GM21786 (cell line): ENCODE measurements at regions not wholly inside any gene's neighbourhood (a gene's known extent, or its start where the extent isn't known, plus 50 kb on each side); places are given as distances from the start of the nearest gene placed in this dataset.

Experiments
- ATAC-seq: cut with Tn5 transposase; IDR thresholded peaks from one replicate; pipeline ENCODE4 v1.9.1; 2021; ENCODE audit not compliant: unreplicated experiment

DNA sequence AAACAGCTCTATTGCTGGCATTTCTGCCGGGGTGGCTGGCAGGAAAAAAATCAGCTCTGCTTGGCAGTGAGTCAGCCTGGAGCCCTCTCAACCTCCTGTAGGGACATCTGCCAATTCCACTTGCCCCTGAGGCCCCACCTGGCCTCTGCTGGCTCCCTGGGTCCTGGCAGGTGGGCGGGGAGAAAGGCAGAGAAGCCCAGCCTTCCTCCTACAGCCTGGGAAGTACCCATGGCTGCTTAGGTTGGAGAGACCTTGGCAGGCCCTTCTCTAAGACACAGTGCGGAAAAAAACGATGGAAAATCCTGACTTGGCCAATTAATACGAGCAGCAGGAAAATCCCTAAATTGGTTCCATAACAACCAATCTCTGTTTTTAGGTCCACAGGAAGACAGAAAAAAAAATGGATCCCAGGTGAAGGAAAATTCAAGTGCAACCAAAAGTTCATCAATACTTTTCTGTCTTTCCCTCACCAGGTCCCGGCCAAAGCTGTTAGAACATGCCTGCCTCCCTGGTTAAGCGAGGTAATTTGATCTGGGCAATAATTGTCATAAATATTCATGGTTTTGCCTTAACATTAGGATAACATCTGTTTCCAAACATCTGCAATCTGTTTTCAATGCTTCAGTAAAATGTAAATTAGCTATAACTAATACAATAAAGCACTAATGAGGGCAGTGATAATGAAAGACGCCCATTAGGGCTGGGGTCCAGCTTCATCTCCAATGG lies 245.9 kb downstream of the TFCP2L1 start:
- no peak for ATAC-seq

DNA sequence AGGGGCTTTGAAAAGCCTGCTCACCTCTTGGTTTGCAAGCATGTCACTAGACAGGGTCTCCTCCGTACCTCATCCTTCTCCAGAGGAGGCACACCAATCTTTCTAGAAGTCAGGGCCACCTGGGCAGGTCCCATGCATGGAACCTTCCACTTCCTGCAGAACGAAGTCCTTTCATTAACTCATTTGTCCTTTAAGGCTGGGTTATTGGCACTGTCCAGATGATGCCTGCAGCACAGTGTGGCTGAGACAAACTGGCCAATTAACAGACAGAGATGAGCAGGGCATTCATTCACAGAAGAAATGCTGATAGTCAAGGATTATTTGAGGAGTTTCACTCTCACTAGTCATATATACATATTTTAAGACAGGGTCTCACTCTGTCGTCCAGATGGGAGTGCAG lies 245.3 kb downstream of the TFCP2L1 start:
- ATAC-seq, result no peak

GRCh38 chr2:121041516-121041915 lies 243.5 kb downstream of the TFCP2L1 start:
- ATAC-seq, result no peak

DNA sequence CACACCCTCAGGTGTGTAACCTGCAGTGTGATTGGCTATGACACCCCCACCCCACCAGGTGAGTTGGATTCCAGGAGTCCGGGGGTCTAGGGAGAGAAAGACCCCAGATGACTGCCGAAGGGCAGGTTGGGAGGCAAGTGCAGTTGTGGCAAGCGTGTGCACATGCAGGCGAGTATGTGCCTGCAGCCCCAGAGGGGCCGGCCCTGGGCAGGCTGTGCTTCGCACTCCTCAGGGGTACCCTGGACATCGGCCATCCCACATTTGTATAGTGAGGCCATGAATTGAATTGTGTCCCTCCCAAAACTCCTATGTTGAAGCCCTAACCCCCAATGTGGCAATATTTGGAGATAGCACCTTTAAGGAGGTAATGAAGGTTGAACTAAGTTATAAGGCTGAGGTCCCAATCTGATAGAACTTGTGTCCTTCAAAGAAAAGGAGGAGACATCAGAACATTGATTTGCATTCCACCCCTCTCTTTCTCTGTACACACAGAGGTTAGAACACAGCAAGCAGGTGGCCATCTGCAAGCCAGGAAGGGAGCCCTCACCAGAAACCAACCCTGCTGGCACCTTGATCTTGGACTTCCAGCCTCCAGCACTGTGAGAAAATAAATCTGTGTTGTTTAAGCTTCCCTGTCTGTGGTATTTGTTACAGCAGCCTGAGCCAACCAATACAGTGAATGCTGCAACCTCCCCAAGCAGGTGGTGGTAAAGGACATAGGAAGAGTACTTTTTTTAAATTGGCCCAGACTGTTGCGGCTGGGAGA lies 241.8 kb downstream of the TFCP2L1 start:
- no peak for ATAC-seq

- no peak for ATAC-seq
These were observed 241.2 kb downstream of the TFCP2L1 start for GRCh38 chr2:121043827-121044222.

DNA sequence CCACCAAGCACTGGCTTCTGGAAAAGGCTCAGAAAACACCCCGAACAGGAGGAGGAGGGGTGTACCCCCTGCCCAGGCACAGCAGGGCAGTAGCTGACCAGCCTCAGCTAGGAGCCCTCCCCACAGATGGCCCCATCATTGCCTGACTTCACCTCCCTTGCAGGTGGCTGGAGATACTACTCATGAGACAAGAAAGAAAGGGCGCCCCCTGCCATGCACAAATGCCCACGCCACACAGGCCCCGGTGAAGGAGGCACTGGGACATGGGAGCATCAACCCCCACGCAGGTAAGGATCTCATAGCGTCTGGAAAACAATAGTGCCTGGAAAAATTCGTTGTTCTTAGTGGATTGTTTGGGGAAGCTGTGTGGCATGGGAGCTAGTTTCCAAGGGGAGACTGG lies 240.6 kb downstream of the TFCP2L1 start:
- ATAC-seq, result no peak

GRCh38 chr2:121045245-121045644 lies 239.8 kb downstream of the TFCP2L1 start:
- ATAC-seq, result no peak

DNA sequence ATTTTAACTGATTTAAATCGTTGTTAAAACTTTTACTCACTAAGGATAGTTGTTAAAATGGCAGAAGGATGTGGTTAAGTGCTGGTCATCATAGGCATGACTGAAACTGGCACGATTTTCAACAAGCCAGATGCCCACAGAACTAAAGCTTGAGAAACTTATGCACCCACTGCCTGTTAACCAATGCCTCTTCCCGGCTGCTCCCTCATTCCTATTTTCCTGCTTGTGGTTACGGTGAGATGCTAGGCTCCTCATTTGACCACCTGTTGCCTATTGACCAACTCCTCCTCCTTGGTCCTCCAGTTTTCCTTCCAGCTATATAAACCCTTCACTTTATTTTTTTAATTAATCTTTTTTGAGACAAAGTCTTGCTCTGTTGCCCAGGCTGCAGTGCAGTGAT lies 238.7 kb downstream of the TFCP2L1 start:
- no peak for ATAC-seq

DNA sequence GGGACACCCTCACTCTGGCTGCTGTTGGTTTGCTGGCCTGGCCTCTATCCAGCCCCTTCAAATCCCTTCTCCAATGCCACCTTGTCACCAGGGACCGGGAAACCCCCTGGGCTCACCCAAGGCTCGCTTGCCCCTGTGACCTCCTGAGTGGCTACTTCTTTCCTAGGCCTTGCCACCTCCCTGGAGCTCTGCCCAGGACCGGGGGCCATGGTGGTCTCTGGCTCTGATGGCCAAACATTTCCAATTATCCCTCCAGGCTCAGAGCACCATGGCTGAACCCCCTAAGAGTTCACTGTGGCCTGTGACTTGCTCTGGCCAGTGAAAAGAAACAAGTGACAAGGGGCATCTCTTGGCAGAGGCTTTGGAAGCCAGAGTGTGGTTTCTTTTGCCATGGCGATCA lies 237.6 kb downstream of the TFCP2L1 start:
- ATAC-seq, result no peak

DNA sequence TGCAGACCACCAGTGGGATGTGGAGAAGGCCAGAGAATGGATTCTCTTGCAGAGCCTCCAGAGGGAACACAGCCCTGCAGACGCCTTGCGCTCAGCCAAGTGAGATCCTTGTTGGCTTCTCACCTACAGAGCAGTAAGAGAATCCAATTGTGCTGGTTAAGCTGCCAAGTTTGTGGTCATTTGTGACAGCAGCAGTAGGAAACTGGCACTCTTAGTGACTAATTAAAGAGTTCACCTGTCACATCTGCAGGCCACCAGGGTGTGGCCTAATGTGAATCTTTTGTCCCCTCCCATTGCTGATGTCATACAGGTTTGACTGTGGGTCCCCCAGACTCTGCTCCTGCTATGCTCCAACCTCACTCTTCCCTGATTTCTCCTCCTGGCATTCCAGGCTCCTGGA lies 235.9 kb downstream of the TFCP2L1 start:
- no peak for ATAC-seq

GRCh38 chr2:121049950-121050585 lies 234.9 kb downstream of the TFCP2L1 start:
- ATAC-seq, result no peak

DNA sequence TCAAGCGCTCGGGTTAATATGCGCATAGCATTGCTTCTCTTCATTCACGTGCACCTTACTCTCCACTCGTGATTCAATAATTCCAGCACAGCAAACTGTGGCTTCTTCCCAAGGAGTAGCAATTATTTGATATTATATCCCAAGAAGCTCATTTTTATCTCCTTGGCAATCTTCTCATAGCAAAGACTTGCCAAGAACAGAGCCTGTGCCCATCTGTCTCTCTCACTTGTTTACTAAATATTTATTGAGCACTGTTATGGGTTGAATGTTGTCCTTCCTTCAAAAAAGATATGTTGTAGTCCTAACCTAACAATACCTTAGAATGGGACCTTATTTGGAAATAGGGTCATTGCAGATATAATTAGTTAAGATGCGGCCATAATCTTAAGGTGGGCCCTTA lies 233.7 kb downstream of the TFCP2L1 start:
- ATAC-seq, result no peak

DNA sequence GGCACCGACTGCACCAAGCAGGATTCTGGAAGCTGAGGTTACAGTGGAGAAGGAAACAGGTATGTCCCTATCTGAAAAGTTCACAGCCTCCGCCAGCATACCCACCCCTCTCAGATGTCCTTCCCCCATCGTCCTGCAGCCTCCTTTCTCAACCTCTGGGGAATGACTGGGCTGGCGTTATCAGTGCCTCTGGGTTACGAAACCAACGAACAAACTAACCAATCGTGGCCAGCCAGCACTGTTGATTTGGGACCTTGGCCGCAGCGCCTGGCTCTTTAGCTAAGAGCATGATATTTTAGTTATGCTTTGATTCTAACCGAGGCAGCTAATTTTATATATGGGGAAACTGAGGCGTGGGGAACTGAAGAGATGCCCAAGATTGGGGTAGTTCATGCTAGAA lies 233.0 kb downstream of the TFCP2L1 start:
- no peak for ATAC-seq

DNA sequence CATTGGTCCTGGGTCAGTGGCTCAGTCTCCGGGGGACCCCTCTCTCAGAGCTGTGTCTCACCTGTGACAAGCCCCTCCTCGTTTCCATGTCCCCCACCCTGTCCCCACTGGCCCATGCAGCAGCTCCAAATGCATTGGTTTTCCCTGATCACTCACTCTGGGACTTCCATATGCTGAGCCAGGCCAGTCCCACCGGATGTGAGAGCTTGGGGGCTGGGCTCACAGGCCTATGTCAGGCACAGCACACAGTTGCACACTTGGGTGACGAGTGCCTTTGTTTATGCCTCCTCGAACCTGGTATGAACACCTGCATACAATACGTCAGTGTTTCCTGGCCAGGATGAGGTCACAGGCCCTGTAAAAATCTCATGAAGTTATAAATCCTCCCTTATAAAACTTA lies 232.5 kb downstream of the TFCP2L1 start:
- ATAC-seq, result no peak

GRCh38 chr2:121055088-121055487 lies 229.9 kb downstream of the TFCP2L1 start:
- no peak for ATAC-seq

DNA sequence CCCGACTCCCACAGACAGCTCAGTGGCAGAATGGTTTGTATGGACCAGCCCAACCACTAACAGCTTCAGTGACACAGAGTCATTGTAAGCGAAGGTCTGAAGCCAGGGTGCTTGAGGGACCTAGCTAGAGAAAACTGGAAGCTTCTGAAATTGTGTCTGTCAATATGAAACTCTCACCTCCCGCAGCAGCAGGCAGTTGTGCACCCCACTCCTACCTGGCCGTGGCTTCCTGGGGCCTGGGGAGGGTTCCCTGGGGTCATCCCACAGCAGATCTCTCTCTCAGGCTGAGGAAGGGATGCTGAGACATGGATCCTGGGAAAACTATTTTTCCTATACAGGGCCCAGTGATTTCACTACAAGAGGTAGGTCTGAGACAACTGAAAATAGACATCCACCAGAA lies 229.5 kb downstream of the TFCP2L1 start:
- no peak for ATAC-seq

DNA sequence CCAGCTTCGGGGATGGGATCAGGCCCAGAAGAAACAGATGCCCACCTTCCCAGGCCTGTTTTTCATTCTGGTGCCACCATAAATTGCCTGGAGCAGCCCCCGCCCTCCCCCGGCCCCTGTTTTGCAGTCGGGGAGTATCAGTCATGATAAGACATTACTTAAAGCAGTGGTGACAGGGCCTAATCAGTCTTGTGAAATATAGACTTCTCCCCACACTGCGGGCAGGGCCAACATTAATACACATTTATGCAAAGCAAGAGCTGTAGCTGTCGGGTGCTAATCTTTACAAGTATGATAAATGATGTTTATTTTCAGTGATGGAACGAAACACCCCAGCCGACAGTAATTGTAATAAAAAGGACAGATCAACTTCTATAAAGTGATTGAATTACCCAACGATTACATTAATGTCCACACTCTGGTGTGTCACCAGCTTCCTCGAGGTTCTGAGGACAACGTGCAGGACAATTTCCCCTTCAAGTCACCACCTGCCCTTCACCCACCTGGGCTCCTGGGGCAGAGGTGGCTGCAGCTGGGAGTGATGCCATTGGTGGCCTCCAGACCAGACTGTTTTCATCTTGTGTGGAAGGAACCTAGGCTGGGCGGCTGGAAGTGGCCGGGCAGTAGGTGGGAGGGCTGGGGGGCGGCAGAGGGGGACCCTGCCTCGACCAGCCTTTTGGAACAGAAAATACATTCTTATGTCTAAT lies 226.0 kb downstream of the TFCP2L1 start:
- no peak for ATAC-seq

DNA sequence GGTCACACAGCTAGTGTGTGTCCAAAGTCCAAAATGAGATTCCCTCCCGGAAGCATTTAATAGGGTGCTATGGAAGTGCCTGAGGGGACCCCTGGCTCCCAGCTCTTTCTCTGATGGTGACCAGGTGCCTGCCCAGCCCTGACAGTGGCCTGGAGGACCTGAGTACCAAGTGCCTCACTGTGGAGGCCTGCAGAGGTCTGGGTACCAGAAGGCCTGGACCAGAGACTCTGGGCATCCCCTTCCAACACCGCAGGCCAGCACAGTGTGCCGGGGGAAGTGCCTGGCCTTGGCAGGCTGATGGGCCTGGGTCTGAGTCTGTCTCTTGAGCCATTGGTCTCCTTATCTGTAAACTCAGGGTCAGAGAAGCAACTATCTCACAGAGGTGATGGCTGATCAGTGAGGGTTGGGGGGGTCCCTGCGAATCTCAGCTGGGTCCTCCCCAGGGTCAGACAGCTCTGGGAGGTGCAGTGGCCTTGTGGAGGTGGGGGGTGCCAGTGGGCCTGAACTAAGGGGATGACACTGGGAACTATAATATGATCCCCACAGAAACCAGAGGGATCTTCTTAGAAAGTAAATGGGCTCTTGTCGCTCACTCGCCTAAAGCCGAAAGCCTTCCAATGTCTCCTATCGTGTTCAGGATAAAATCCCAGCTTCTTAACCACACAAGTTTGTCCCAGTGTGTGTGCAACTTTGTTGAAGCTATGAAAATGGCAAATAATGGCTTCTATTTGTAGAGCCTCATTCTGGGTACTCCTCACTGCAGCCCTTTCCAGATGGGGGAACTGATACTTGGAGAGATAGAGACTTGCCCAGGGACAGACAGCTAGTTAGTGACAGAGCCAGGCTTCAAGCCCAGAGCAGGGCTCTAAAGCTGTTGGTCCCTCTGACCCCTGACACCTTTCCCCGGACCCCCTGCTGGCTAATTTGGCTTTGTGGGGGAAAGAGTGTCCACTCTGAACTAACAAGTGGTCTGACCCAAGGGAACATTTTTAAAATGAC lies 225.1 kb downstream of the TFCP2L1 start:
- ATAC-seq, result no peak

GRCh38 chr2:121061633-121062032 lies 223.4 kb downstream of the TFCP2L1 start:
- no peak for ATAC-seq

- no peak for ATAC-seq
These were observed 221.5 kb downstream of the TFCP2L1 start for GRCh38 chr2:121063471-121063870.
